ENCODE measurements at regions not wholly inside any gene's neighbourhood (a gene's known extent, or its start where the extent isn't known, plus 50 kb on each side); places are given as distances from the start of the nearest gene placed in this dataset.

DNA sequence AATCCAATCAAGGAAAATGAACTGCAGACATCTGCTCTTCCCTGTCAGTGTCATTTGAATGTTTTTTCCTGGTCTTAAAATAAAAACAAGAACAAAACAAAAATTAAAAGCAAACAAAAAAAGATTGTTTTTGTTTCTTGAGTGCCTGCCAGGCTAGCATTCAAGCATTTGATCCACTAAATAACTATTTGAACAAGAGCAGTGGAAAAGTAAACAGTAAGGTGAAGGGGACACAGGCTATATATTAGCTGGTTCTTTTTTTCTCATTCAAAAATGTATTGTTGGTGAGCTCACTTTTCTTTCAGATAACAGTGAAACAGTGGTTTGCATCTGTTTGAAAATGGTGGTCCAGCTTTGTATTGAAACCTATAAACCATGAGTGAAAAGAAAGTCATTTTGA is 586.9 kb upstream of the SGO1 start:
- no peak for TF ChIP-seq EP300 (IDR thresholded peaks at IDR 0.05)
- TF ChIP-seq, protein P1, sequence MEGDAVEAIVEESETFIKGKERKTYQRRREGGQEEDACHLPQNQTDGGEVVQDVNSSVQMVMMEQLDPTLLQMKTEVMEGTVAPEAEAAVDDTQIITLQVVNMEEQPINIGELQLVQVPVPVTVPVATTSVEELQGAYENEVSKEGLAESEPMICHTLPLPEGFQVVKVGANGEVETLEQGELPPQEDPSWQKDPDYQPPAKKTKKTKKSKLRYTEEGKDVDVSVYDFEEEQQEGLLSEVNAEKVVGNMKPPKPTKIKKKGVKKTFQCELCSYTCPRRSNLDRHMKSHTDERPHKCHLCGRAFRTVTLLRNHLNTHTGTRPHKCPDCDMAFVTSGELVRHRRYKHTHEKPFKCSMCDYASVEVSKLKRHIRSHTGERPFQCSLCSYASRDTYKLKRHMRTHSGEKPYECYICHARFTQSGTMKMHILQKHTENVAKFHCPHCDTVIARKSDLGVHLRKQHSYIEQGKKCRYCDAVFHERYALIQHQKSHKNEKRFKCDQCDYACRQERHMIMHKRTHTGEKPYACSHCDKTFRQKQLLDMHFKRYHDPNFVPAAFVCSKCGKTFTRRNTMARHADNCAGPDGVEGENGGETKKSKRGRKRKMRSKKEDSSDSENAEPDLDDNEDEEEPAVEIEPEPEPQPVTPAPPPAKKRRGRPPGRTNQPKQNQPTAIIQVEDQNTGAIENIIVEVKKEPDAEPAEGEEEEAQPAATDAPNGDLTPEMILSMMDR (IDR thresholded peaks at IDR 0.05) = no peak
- no peak for TF ChIP-seq POLR2A (IDR thresholded peaks at IDR 0.05)
- TF ChIP-seq POLR2AphosphoS5 (IDR thresholded peaks at IDR 0.05) = no peak
- H3K4me1 ChIP-seq = peaks cover 0 to 9% (median 3%) of the 10 kb centered on the region in 4 donors
- intact Hi-C loops (cut with DNase I; ENCODE audit: low total_unique reads) = no loop called here
- no peak overlapping the region for H3K4me3 ChIP-seq
- no peaks in the 10 kb centered on the region for H3K36me3 ChIP-seq
- H3K27ac ChIP-seq = no peak overlapping the region
- no peaks in the 10 kb centered on the region for H3K9me3 ChIP-seq
- DNase-seq = peak in 1 of 2 donors; percentile 53
- H3K27me3 ChIP-seq = no peaks in the 10 kb centered on the region

DNA sequence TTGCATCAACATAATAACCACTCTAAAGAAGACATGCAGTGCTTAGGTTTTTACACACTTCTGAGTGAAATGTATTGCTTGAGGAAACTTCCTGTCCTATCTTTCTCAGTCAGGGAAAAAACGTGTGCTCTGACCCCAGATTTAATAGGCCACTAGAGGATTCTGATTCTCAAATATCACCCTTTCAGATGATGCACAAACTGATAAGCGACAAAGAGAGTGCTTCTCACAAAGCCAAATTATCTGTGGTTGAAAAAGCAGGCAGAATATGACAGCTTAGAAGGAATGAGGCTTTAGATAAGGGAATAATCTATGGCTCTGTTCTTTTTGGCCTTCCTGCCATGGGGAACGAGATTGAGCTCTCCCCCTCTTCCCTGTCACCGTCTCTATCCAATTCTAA is 583.4 kb upstream of the SGO1 start:
- peaks cover 0 to 9% (median 3%) of the 10 kb centered on the region in 4 donors for H3K4me1 ChIP-seq
- no peak for TF ChIP-seq POLR2AphosphoS5 (IDR thresholded peaks at IDR 0.05)
- TF ChIP-seq, protein P1 (IDR thresholded peaks at IDR 0.05) = no peak
- TF ChIP-seq POLR2A (IDR thresholded peaks at IDR 0.05) = no peak
- TF ChIP-seq EP300 (IDR thresholded peaks at IDR 0.05) = no peak
- WGBS, 5 donors = 64 to 73% (median 68%) methylated on average over 4 of the region's 4 CpGs
- DNase-seq = no peak
- H3K4me3 ChIP-seq = no peak overlapping the region
- no peaks in the 10 kb centered on the region for H3K36me3 ChIP-seq
- intact Hi-C loops (cut with DNase I; ENCODE audit: low total_unique reads) = no loop called here
- no peaks in the 10 kb centered on the region for H3K27me3 ChIP-seq
- H3K9me3 ChIP-seq = no peaks in the 10 kb centered on the region
- H3K27ac ChIP-seq = no peak overlapping the region

DNA sequence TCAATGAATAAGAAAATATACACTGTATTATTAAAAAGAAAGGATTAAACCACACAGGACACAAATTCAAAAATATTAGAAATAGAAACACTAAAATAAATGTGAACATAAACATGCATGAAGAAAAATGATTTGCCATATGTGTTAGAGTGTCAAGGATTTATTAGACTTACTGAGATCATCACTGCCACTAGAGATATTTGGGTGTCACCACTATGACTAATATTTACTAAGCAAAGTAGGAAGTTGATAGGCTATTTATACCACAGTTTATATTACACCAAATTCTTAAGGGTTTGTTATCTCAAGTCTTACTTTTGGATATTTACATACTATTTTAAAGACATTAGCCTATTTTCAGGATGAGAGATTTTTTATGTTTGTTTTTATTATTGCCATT is 575.0 kb upstream of the SGO1 start:
- no peak for DNase-seq
- H3K4me3 ChIP-seq = no peak overlapping the region
- H3K27ac ChIP-seq = no peak overlapping the region
- no peaks in the 10 kb centered on the region for H3K36me3 ChIP-seq
- H3K27me3 ChIP-seq = no peaks in the 10 kb centered on the region
- intact Hi-C loops (cut with DNase I; ENCODE audit: low total_unique reads) = no loop called here
- no peaks in the 10 kb centered on the region for H3K4me1 ChIP-seq
- no peaks in the 10 kb centered on the region for H3K9me3 ChIP-seq
- TF ChIP-seq POLR2A (IDR thresholded peaks at IDR 0.05) (no peak), EP300 (IDR thresholded peaks at IDR 0.05) (no peak), POLR2AphosphoS5 (IDR thresholded peaks at IDR 0.05) (no peak)
- TF ChIP-seq, protein P1 (IDR thresholded peaks at IDR 0.05) = no peak

DNA sequence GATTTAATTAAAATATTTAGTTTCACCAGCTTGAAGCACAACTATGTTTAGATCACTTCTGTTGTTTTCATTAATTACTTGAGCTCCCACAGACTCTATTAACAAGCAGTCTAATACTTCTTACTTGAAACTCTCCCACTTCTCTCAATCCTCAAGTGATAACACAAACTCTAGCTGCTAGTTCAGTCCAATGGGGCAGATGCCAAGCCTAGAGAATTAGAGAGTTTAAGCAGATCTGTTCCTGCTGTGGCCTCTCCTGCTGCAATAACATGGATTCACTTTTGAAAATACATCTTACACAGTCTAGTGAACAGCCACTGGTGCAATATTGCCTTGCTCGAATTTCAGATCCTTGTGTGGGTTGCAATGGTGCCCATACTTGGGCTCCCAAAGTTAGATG is 566.4 kb upstream of the SGO1 start:
- TF ChIP-seq, protein P1 (IDR thresholded peaks at IDR 0.05) = no peak
- TF ChIP-seq EP300 (IDR thresholded peaks at IDR 0.05) (no peak), POLR2AphosphoS5 (IDR thresholded peaks at IDR 0.05) (no peak), POLR2A (IDR thresholded peaks at IDR 0.05) (no peak)
- no peak overlapping the region for H3K27ac ChIP-seq
- intact Hi-C loops (cut with DNase I; ENCODE audit: low total_unique reads) = no loop called here
- H3K27me3 ChIP-seq = no peaks in the 10 kb centered on the region
- H3K36me3 ChIP-seq = no peaks in the 10 kb centered on the region
- peak in 1 of 2 donors; percentile 30 for DNase-seq
- H3K4me1 ChIP-seq = no peaks in the 10 kb centered on the region
- WGBS, 5 donors = 46 to 85% (median 69%) methylated on average over 1 of the region's 1 CpG
- no peaks in the 10 kb centered on the region for H3K9me3 ChIP-seq
- H3K4me3 ChIP-seq = no peak overlapping the region
